ENCODE measurements at regions not wholly inside any gene's neighbourhood (a gene's known extent, or its start where the extent isn't known, plus 50 kb on each side); places are given as distances from the start of the nearest gene placed in this dataset.

DNA sequence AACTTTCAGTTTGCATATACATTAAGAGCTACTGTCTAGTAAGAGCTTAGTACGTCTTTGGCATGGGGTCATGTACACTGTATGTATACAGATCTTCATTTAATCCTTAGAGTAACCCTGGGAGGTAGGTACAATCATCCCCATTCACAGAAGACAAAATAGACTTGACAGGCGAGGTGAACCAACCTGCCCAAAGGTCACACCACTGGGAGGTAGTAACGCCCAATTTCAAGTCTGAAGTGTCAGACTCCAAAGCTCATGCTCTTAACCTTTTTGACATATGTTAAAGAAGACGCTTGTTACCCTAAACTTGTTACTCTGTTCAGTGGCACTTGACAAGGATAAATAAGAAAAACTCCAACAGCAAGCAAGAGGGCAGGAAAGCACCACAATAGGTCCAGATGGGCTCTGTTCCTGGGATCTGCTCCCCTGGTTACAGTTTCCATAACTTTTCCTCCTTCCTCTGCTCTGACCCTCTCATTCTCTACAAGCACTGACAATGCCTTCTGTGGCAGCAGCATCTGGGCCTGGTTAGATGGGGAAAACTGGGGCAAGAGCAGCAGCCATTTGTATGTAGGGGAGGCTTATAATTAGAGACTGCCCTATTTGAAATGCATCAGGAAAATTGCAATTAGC lies 64.7 kb upstream of the SERTAD2 start:
- TF ChIP-seq, protein P1, sequence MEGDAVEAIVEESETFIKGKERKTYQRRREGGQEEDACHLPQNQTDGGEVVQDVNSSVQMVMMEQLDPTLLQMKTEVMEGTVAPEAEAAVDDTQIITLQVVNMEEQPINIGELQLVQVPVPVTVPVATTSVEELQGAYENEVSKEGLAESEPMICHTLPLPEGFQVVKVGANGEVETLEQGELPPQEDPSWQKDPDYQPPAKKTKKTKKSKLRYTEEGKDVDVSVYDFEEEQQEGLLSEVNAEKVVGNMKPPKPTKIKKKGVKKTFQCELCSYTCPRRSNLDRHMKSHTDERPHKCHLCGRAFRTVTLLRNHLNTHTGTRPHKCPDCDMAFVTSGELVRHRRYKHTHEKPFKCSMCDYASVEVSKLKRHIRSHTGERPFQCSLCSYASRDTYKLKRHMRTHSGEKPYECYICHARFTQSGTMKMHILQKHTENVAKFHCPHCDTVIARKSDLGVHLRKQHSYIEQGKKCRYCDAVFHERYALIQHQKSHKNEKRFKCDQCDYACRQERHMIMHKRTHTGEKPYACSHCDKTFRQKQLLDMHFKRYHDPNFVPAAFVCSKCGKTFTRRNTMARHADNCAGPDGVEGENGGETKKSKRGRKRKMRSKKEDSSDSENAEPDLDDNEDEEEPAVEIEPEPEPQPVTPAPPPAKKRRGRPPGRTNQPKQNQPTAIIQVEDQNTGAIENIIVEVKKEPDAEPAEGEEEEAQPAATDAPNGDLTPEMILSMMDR (IDR thresholded peaks at IDR 0.05) = no peak
- no peak for TF ChIP-seq EP300 (IDR thresholded peaks at IDR 0.05)
- no peak for TF ChIP-seq POLR2A (IDR thresholded peaks at IDR 0.05)
